BJ (cell line): ENCODE measurements at regions not wholly inside any gene's neighbourhood (a gene's known extent, or its start where the extent isn't known, plus 50 kb on each side); places are given as distances from the start of the nearest gene placed in this dataset.

ENCODE experiments used
- CTCF ChIA-PET: fragments of 350-600 bp; formaldehyde crosslinking; extraction: SDS; loops from one replicate; lab custom pipeline; 2021; ENCODE audit warnings: antibody characterized with exemption, inconsistent platforms; lab: Yijun Ruan, JAX
- POLR2A ChIA-PET: fragments of 300-600 bp; sonication (Branson Sonifier 250); formaldehyde crosslinking; extraction: SDS; loops from one replicate; lab custom pipeline; 2021; ENCODE audit warnings: antibody characterized with exemption; lab: Charles Lee
- DNase-seq: peaks from one replicate; pipeline ENCODE4 v3.0.0-alpha.2; 2011; ENCODE audit warnings: low read depth
- H3K27me3 ChIP-seq: 2 replicates; pipeline ENCODE4 v1.6.0; 2011; ENCODE audit warnings: low read length; ENCODE audit not compliant: control insufficient read depth, insufficient read depth
- H3K36me3 ChIP-seq: 2 replicates; pipeline ENCODE4 v1.5.1; 2011; ENCODE audit warnings: low read length; ENCODE audit not compliant: control insufficient read depth, insufficient read depth
- H3K4me3 ChIP-seq: 2 replicates; pipeline ENCODE4 v1.5.1; 2011; ENCODE audit warnings: low read depth, mild to moderate bottlenecking, control low read depth, low read length
- TF ChIP-seq, protein P1 (sequence below): IDR thresholded peaks from 2 replicates; pipeline ENCODE4 v1.5.1; 2011; ENCODE audit warnings: low read depth, mild to moderate bottlenecking, control low read depth, inconsistent platforms, low read length, moderate library complexity; ENCODE audit not compliant: insufficient read depth

DNA sequence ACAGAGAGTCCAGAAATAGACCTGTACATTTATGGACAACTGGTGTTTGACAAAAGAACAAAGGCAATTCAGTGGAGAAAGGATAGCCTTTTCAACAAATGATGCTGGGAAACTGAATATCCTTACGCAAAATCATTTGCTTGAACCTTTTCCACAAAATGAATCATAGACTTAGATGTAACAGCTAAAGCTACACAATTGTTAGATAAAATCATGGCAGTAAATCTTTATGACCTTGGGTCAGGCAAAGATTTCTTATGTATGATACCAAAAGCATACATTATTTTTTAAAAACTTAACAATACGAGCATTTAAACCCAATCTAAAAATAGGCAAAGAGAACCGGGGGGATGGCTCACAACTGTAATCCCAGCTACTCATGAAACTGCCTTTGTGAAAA lies 73.5 kb upstream of the DST start:
- no peak for DNase-seq
- Histone ChIP-seq H3K27me3 (no peaks in the 10 kb centered on the region), H3K36me3 (no peaks in the 10 kb centered on the region), H3K4me3 (no peak overlapping the region)
- ChIA-PET POLR2A (no interaction called here), CTCF (interaction anchor here (0.6 to 2.0 kb wide), 5 partner anchors 9 to 188 kb away, joined by 3 to 7 read pairs (median 4); no protein-coding TSS in a partner anchor)
- TF ChIP-seq, protein P1, sequence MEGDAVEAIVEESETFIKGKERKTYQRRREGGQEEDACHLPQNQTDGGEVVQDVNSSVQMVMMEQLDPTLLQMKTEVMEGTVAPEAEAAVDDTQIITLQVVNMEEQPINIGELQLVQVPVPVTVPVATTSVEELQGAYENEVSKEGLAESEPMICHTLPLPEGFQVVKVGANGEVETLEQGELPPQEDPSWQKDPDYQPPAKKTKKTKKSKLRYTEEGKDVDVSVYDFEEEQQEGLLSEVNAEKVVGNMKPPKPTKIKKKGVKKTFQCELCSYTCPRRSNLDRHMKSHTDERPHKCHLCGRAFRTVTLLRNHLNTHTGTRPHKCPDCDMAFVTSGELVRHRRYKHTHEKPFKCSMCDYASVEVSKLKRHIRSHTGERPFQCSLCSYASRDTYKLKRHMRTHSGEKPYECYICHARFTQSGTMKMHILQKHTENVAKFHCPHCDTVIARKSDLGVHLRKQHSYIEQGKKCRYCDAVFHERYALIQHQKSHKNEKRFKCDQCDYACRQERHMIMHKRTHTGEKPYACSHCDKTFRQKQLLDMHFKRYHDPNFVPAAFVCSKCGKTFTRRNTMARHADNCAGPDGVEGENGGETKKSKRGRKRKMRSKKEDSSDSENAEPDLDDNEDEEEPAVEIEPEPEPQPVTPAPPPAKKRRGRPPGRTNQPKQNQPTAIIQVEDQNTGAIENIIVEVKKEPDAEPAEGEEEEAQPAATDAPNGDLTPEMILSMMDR: no peak

DNA sequence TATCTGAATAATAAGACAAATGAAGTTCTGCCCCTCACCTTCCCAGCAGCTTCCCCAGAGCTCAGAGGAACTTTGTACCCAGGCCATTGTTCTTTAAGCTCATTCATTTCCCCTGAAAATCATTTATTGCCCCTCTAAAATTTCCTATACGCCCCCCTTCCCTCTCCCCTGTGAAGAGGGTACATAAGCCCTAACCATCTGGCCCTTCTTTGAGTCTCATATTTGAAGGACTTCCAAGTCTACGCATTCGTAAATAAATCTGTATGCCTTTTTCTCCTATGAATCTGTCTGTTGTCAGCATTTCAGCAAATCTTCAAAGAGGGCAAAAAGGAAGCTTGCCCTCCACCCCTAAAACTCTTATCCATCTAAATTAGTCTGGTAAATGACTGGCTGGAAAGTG lies 73.1 kb upstream of the DST start:
- no peak for DNase-seq

DNA sequence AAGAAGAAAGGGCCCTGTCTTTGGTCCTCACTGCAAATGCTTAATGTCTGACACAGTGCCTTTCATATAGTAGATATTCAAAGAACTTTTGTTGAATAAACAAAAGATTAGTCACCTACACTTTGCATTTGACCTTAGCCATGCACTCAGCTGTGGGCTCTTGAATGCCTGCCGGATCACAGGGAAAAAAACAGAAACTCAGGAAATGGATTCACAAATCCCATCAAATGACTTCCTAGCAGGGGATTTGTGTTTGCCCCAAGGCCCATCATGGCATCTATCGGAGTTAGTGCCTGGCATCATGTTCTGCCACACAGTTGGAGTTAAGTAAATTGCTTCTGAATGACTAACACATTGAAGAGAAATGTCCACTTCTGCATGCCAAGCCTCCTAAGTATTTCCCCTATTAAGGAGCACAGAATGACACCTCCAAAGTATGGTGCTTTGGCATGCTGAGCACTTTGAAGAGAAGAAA lies 72.3 kb upstream of the DST start:
- TF ChIP-seq, protein P1: no peak
- CTCF ChIA-PET: interaction anchor here (0.8 to 2.1 kb wide), 5 partner anchors 10 to 147 kb away, joined by 3 to 7 read pairs (median 4); no protein-coding TSS in a partner anchor
- no peaks in the 10 kb centered on the region for H3K36me3 ChIP-seq
- H3K27me3 ChIP-seq: no peaks in the 10 kb centered on the region
- DNase-seq: peak; percentile 53
- no peak overlapping the region for H3K4me3 ChIP-seq
- POLR2A ChIA-PET: interaction anchor here (0.6 kb wide), 1 partner anchor 15 kb away, joined by 9 read pairs; no protein-coding TSS in a partner anchor

More for the DNA sequence above, 73.1 kb upstream of the DST start:
- Histone ChIP-seq H3K27me3 (no peaks in the 10 kb centered on the region), H3K36me3 (no peaks in the 10 kb centered on the region), H3K4me3 (no peak overlapping the region)
- ChIA-PET CTCF (interaction anchor here (0.6 to 2.0 kb wide), 4 partner anchors 10 to 136 kb away, joined by 4 to 7 read pairs (median 4); no protein-coding TSS in a partner anchor), POLR2A (interaction anchor here (0.6 kb wide), 1 partner anchor 14 kb away, joined by 9 read pairs; no protein-coding TSS in a partner anchor)
- TF ChIP-seq, protein P1: no peak

DNA sequence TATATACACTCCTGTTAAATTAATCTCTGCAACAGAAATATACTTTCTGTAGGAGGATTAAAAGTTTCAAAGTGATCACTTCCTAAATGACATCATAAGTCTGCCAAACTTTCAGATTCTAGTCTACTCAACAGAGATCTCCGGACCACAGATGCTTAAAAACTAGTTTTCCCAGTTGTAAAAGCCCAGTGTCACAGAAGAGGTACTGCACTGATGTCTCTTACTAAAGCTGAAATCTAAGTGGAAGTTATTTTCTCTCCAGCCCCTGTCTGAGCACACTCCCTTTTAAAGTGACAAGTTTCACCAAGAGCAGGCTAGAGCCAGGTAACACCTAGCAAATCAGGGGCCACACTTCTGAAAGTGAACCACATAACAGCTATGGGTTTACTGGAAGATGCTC lies 71.6 kb upstream of the DST start:
- Histone ChIP-seq H3K27me3 (no peaks in the 10 kb centered on the region), H3K4me3 (no peak overlapping the region), H3K36me3 (no peaks in the 10 kb centered on the region)
- ChIA-PET POLR2A (no interaction called here), CTCF (interaction anchor here (0.8 to 2.1 kb wide), 4 partner anchors 11 to 148 kb away, joined by 3 to 7 read pairs (median 4); no protein-coding TSS in a partner anchor)
- TF ChIP-seq, protein P1: no peak
- no peak for DNase-seq

DNA sequence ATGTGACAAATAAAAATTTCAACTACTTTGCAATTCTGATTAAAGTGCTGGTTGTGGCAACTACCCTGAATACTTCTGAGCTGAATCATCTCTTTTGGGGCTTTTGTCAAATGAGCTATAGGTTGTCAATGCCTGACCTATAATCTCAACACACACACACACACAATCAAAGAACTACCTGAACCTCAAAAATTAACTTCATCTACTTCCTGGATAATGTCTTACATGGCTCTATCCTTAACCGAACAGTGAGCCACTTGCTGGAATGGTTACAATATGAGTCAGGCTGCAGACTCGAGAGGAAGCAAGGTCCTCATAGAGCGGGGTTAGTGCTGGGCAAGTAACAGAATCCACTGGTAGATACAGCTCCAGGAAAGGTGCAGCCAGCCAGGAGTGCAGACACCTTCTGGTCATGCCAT lies 70.6 kb upstream of the DST start:
- no peaks in the 10 kb centered on the region for H3K36me3 ChIP-seq
- H3K4me3 ChIP-seq: no peak overlapping the region
- ChIA-PET CTCF (interaction anchor here (0.7 to 7.5 kb wide), 6 partner anchors 12 to 150 kb away, joined by 3 to 61 read pairs (median 4); no protein-coding TSS in a partner anchor), POLR2A (no interaction called here)
- DNase-seq: peak; percentile 40
- TF ChIP-seq, protein P1: no peak
- H3K27me3 ChIP-seq: no peaks in the 10 kb centered on the region
